GM12865 (cell line): ENCODE measurements at regions not wholly inside any gene's neighbourhood (a gene's known extent, or its start where the extent isn't known, plus 50 kb on each side); places are given as distances from the start of the nearest gene placed in this dataset.

Source experiments
- DNase-seq: peaks from one replicate; pipeline ENCODE4 v3.0.0; 2010; ENCODE audit warnings: low read depth
- H3K4me3 ChIP-seq: 2 replicates; pipeline ENCODE4 v1.5.1; 2011; ENCODE audit warnings: mild to moderate bottlenecking, low read depth, low read length, control low read depth
- TF ChIP-seq, protein P1 (sequence below): IDR thresholded peaks from 2 replicates; pipeline ENCODE4 v1.5.1; 2011; ENCODE audit warnings: low read length, control low read depth, low read depth, inconsistent platforms; ENCODE audit not compliant: insufficient read depth; ENCODE audit errors: missing control alignments

DNA sequence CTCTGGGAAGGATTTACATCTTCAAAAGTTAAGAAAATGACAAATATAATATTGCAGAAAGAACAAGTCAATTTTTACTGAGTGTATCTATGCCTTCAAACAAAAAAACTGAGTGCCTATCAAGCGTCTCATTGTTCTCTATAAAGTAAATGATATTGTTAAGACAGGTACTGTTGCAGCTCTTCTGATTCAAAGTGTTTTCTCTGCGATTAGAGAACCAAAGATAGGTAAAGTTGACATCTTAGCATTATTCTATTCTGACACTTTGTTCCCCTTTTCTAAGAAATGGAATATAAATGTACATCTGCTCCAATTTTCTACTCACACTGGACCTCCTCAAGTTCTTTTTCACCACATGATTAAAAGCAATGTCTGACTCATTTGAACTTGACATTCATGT, 1317.7 kb downstream of the CDH11 start:
- TF ChIP-seq, protein P1, sequence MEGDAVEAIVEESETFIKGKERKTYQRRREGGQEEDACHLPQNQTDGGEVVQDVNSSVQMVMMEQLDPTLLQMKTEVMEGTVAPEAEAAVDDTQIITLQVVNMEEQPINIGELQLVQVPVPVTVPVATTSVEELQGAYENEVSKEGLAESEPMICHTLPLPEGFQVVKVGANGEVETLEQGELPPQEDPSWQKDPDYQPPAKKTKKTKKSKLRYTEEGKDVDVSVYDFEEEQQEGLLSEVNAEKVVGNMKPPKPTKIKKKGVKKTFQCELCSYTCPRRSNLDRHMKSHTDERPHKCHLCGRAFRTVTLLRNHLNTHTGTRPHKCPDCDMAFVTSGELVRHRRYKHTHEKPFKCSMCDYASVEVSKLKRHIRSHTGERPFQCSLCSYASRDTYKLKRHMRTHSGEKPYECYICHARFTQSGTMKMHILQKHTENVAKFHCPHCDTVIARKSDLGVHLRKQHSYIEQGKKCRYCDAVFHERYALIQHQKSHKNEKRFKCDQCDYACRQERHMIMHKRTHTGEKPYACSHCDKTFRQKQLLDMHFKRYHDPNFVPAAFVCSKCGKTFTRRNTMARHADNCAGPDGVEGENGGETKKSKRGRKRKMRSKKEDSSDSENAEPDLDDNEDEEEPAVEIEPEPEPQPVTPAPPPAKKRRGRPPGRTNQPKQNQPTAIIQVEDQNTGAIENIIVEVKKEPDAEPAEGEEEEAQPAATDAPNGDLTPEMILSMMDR: no peak
- DNase-seq: no peak
- H3K4me3 ChIP-seq: no peak overlapping the region

DNA sequence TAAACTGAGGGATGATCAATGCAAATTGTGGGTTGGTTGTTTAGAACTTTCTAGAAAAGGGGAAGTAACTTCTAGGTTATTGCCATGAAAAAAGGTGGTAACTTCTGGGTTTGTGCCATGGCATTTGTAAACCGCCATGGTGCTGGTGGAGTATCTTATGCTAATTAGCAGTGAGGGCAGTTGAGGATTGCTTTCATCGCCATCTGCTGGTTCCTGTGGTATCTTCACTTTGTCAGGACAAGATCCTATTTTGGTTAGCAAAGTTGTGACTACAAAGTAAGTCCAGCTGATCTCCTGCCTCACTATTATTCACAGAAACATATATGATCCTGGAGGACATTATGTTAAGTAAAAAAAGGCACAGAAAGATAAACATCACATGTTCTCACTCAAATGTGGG, 1332.3 kb downstream of the CDH11 start:
- DNase-seq: no peak
- TF ChIP-seq, protein P1: no peak
- H3K4me3 ChIP-seq: no peak overlapping the region

DNA sequence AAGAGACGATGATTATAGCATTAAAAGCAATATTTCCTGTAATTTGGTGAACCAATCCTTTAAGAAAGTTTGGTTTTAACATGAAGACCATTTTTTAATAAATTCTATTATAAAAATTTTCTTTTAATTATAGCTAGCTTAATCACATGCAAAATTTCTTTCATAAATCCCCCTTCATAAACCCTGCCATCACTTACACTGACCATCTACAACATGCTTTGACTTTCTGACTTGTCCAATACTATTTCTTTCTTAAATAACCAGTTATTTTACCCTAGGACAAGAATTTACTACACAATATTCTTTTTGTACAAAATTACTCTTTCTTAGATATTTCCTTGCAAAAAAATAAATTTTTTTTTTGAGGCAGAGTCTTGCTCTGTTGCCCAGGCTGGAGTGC, 1334.8 kb downstream of the CDH11 start:
- no peak for DNase-seq
- TF ChIP-seq, protein P1: no peak

GRCh38 chr16:63785170-63785569, 1336.7 kb downstream of the CDH11 start:
- H3K4me3 ChIP-seq: no peak overlapping the region
- TF ChIP-seq, protein P1: no peak

More for the DNA sequence above, 1334.8 kb downstream of the CDH11 start:
- no peak overlapping the region for H3K4me3 ChIP-seq

GRCh38 chr16:63776437-63776836, 1345.4 kb downstream of the CDH11 start:
- DNase-seq: no peak
- no peak overlapping the region for H3K4me3 ChIP-seq
- TF ChIP-seq, protein P1: no peak

More at GRCh38 chr16:63785170-63785569, 1336.7 kb downstream of the CDH11 start:
- DNase-seq: no peak

DNA sequence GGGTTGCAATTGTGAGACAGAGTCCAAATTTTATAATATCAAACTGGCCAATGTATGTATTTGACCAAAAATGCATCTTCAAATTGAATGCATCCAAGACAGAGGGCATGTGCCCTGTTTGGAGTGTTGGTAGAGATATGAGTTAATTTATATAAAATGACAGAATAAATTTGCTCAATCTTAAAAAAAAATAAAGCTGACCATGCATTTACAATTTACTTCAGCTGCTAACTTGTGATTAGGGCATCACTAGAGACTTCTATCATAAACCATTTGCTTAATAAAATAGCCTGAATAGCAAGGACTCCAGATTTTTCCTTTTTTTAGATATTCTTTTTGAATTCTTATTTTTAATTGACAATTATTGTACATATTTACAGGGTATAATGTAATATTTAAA, 1345.8 kb downstream of the CDH11 start:
- no peak for DNase-seq
- TF ChIP-seq, protein P1: no peak
- H3K4me3 ChIP-seq: no peak overlapping the region

- no peak for DNase-seq
- TF ChIP-seq, protein P1: no peak
Observed at GRCh38 chr16:63774302-63774701, 1347.6 kb downstream of the CDH11 start.

More at GRCh38 chr16:63774302-63774701, 1347.6 kb downstream of the CDH11 start:
- H3K4me3 ChIP-seq: no peak overlapping the region
